Endothelial cell of umbilical vein (primary cell): ENCODE measurements at regions not wholly inside any gene's neighbourhood (a gene's known extent, or its start where the extent isn't known, plus 50 kb on each side); places are given as distances from the start of the nearest gene placed in this dataset.

Source experiments
- BruUV-seq: library from RNA; stranded (reverse); fragments of 400-500 nt; replicated peaks from 2 replicates; lab custom pipeline; 2021; lab: Mats Ljungman, UMichigan
- CTCF ChIA-PET: fragments of 300-600, 350-600 bp; sonication (Branson Sonifier 250); formaldehyde crosslinking; loops from one replicate; lab custom pipeline; 2021; ENCODE audit warnings: antibody characterized with exemption, inconsistent platforms; lab: Charles Lee
- POLR2A ChIA-PET: fragments of 300-600, 350-600 bp; sonication (Branson Sonifier 250); formaldehyde crosslinking; loops from one replicate; lab custom pipeline; 2021; ENCODE audit warnings: antibody characterized with exemption, inconsistent platforms; lab: Charles Lee
- DNase-seq: peaks from one replicate; pipeline ENCODE4 v3.0.0-alpha.2; 2011; ENCODE audit warnings: low read depth, low spot score
- FAIRE-seq: peaks from 2 replicates; lab custom pipeline; 2011; peaks lifted over from hg19 to GRCh38; lab: Jason Lieb, UNC
- H2AFZ ChIP-seq: 2 replicates; pipeline ENCODE4 v1.6.0; 2012; ENCODE audit warnings: low read depth, low read length, control low read depth, inconsistent platforms
- H3K27ac ChIP-seq: 2 replicates; pipeline ENCODE4 v1.5.1; 2011; ENCODE audit warnings: low read depth, mild to moderate bottlenecking, control low read depth, low read length, moderate library complexity; ENCODE audit not compliant: insufficient read depth
- H3K27me3 ChIP-seq, 2 experiments: 2 replicates each; pipeline versions ENCODE4 v1.6.0 to v1.6.1; 2011; ENCODE audit warnings: low read length in 2 of 2, mixed read lengths in 1 of 2; ENCODE audit not compliant: control insufficient read depth in 2 of 2, insufficient read depth in 2 of 2
- H3K36me3 ChIP-seq, 2 experiments: 2 replicates in 1 of 2; 3 replicates in 1 of 2; pipeline ENCODE4 v1.5.1; 2011; ENCODE audit warnings: low read length in 2 of 2, mild to moderate bottlenecking in 1 of 2, moderate library complexity in 1 of 2; ENCODE audit not compliant: control insufficient read depth in 2 of 2, insufficient read depth in 2 of 2; ENCODE audit errors: extremely low read depth in 1 of 2
- H3K4me1 ChIP-seq: 3 replicates; pipeline ENCODE4 v1.5.1; 2011; ENCODE audit warnings: mild to moderate bottlenecking, low read length; ENCODE audit not compliant: control insufficient read depth, insufficient read depth; ENCODE audit errors: extremely low read depth
- H3K4me2 ChIP-seq: 2 replicates; pipeline ENCODE4 v1.6.1; 2011; ENCODE audit warnings: low read length, control low read depth, mixed read lengths; ENCODE audit not compliant: insufficient read depth
- H3K4me3 ChIP-seq, 3 experiments: fragments of 200-600 bp in 1 of 3; sonication (generic), shearing (Covaris generic) in 1 of 3; replicated peaks in 1 of 3; 2 replicates each; pipeline ENCODE4 v1.5.1; 2011 to 2016; ENCODE audit warnings: control low read depth in 3 of 3, low read length in 3 of 3, mild to moderate bottlenecking in 2 of 3, inconsistent platforms in 1 of 3, low read depth in 1 of 3, moderate library complexity in 1 of 3; ENCODE audit not compliant: insufficient read depth in 1 of 3
- H3K79me2 ChIP-seq: 2 replicates; pipeline ENCODE4 v1.6.0; 2012; ENCODE audit warnings: low read length, inconsistent platforms; ENCODE audit not compliant: control insufficient read depth, insufficient read depth
- H3K9ac ChIP-seq: replicated peaks from 2 replicates; pipeline ENCODE3; 2011; ENCODE audit warnings: low read length, control low read depth; ENCODE audit not compliant: insufficient read depth; ENCODE audit errors: extremely low read depth
- H3K9me1 ChIP-seq: replicated peaks from 3 replicates; pipeline ENCODE4 v1.6.0; 2011; ENCODE audit warnings: mild to moderate bottlenecking, low read length; ENCODE audit not compliant: control insufficient read depth, insufficient read depth; ENCODE audit errors: extremely low read depth
- H3K9me3 ChIP-seq: replicated peaks from 2 replicates; pipeline ENCODE4 v1.5.1; 2012; ENCODE audit warnings: low read length, inconsistent platforms; ENCODE audit not compliant: control insufficient read depth, insufficient read depth
- H4K20me1 ChIP-seq: replicated peaks from 2 replicates; pipeline ENCODE3; 2011; ENCODE audit warnings: mild to moderate bottlenecking, low read length; ENCODE audit not compliant: control insufficient read depth, insufficient read depth; ENCODE audit errors: extremely low read depth
- CTCF ChIP-seq, 2 donors: IDR thresholded peaks; 1 replicate in 1 of 2; 2 replicates in 1 of 2; pipeline ENCODE4 v1.5.1; 2011; ENCODE audit warnings: low read length in 2 of 2, mild to moderate bottlenecking in 2 of 2, moderate library complexity in 2 of 2, control low read depth in 1 of 2, inconsistent platforms in 1 of 2, low read depth in 1 of 2; ENCODE audit not compliant: insufficient read depth in 1 of 2; ENCODE audit errors: extremely low read depth in 1 of 2
- EZH2 ChIP-seq: IDR thresholded peaks from 2 replicates; pipeline ENCODE4 v1.6.1; 2012; ENCODE audit warnings: borderline replicate concordance, low read depth, mild to moderate bottlenecking, moderate library complexity, low read length, inconsistent platforms; ENCODE audit not compliant: severe bottlenecking
- FOS ChIP-seq: IDR thresholded peaks from 2 replicates; pipeline ENCODE4 v1.6.1; 2011; ENCODE audit warnings: mild to moderate bottlenecking, low read length, moderate library complexity, borderline replicate concordance; ENCODE audit not compliant: insufficient read depth
- GATA2 ChIP-seq: IDR thresholded peaks from 2 replicates; pipeline ENCODE4 v1.7.0; 2011; ENCODE audit warnings: low read depth, mild to moderate bottlenecking, moderate library complexity, mixed read lengths, low read length; ENCODE audit not compliant: insufficient read length, insufficient read depth
- JUN ChIP-seq: IDR thresholded peaks from 2 replicates; pipeline ENCODE4 v1.6.1; 2011; ENCODE audit warnings: borderline replicate concordance, low read depth; ENCODE audit not compliant: insufficient read length, insufficient read depth
- MAX ChIP-seq: IDR thresholded peaks from 2 replicates; pipeline ENCODE4 v1.6.1; 2011; ENCODE audit not compliant: insufficient read depth, insufficient read length
- MYC ChIP-seq: IDR thresholded peaks from one replicate; pipeline ENCODE4 v1.6.1; 2011; ENCODE audit warnings: mild to moderate bottlenecking, low read depth, low read length
- POLR2A ChIP-seq: IDR thresholded peaks from 2 replicates; pipeline ENCODE4 v1.6.1; 2012; ENCODE audit warnings: low read depth, mild to moderate bottlenecking, control low read depth, low read length
- POLR2AphosphoS5 ChIP-seq: IDR thresholded peaks from 2 replicates; pipeline ENCODE4 v1.6.1; 2012; ENCODE audit warnings: low read depth, mild to moderate bottlenecking, control low read depth, low read length, moderate library complexity; ENCODE audit not compliant: insufficient read depth
- dilution Hi-C: fragments of 300-500 bp; cut with MboI; formaldehyde crosslinking; loops from one replicate; pipeline ENCODE4 v1.15.0; 2019; ENCODE audit warnings: low sequenced_read_pairs; ENCODE audit not compliant: extremely low pct_ligation_motif_present
- intact Hi-C: fragments of 100-400 bp; cut with micrococcal nuclease; formaldehyde crosslinking; loops from one replicate; pipeline ENCODE4 v1.10.0; 2022

- no peak for TF ChIP-seq CTCF (IDR thresholded peaks at IDR 0.05; ENCODE audit: extremely low read depth in 1 of 2, insufficient read depth in 1 of 2, low read depth in 1 of 2, low read length in 2 of 2)
- TF ChIP-seq MAX: no peak
- no peak for TF ChIP-seq POLR2AphosphoS5
- no peak for TF ChIP-seq POLR2A
- no peak for TF ChIP-seq MYC
- Histone ChIP-seq H3K9me3 (no peaks in the 10 kb centered on the region), H3K4me1 (peaks cover 19% of the 10 kb centered on the region), H3K9ac (no peak overlapping the region), H3K36me3 (no peaks in the 10 kb centered on the region), H3K27ac (no peak overlapping the region), H3K4me2 (no peak overlapping the region), H3K79me2 (no peaks in the 10 kb centered on the region), H3K4me3 (no peak overlapping the region), H3K9me1 (no peaks in the 10 kb centered on the region), H2AFZ (no peak overlapping the region), H4K20me1 (no peaks in the 10 kb centered on the region), H3K27me3 (no peaks in the 10 kb centered on the region)
- FAIRE-seq (no peak), DNase-seq (no peak)
- CTCF ChIA-PET: no interaction called here
- BruUV-seq: no TSS peak
- dilution Hi-C loops: no loop called here
- intact Hi-C loops: no loop called here
- POLR2A ChIA-PET: no interaction called here
Observed at GRCh38 chr4:123619326-123619725, 222.7 kb downstream of the SPRY1 start.

DNA sequence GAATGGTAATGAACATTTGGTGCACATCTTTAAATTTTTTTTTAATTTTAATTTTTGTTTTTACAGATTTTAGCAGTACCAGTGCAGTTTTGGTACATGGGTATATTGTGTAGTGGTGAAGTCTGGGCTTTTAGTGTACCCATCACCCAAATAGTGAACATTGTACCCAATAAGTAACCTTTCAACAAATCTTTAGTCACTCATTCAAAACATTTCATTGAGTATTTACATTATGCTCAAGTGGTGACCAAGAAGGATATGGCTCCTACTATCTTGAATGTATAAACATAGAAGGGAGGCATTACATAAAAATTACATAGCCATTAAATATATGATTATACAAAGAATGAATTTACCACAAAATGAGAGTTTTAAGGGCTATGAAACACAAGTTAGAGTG lies 223.3 kb downstream of the SPRY1 start:
- Histone ChIP-seq H2AFZ (no peak overlapping the region), H3K9ac (no peak overlapping the region), H3K79me2 (no peaks in the 10 kb centered on the region), H4K20me1 (no peaks in the 10 kb centered on the region), H3K4me3 (no peak overlapping the region), H3K9me3 (no peaks in the 10 kb centered on the region), H3K27me3 (no peaks in the 10 kb centered on the region), H3K4me2 (no peak overlapping the region), H3K9me1 (no peaks in the 10 kb centered on the region), H3K27ac (no peak overlapping the region), H3K4me1 (peaks cover 19% of the 10 kb centered on the region), H3K36me3 (no peaks in the 10 kb centered on the region)
- POLR2A ChIA-PET: no interaction called here
- intact Hi-C loops (no loop called here), dilution Hi-C loops (no loop called here)
- no peak for DNase-seq
- BruUV-seq: no TSS peak
- TF ChIP-seq MAX (no peak), EZH2 (no peak), POLR2AphosphoS5 (no peak), GATA2 (no peak), MYC (no peak), POLR2A (no peak), FOS (no peak), CTCF (IDR thresholded peaks at IDR 0.05; ENCODE audit: extremely low read depth in 1 of 2, insufficient read depth in 1 of 2, low read depth in 1 of 2, low read length in 2 of 2) (no peak), JUN (no peak)
- FAIRE-seq: no peak
- CTCF ChIA-PET: interaction anchor here (2.0 kb wide), 1 partner anchor 12 kb away, joined by 9 read pairs; no protein-coding TSS in a partner anchor
